WERI-Rb-1 (cell line): ENCODE measurements at regions not wholly inside any gene's neighbourhood (a gene's known extent, or its start where the extent isn't known, plus 50 kb on each side); places are given as distances from the start of the nearest gene placed in this dataset.
"Not testable (repeated sequence)": the region's sequence is repeated elsewhere in the genome, so short reads cannot be mapped to it uniquely, and the experiment has no call there.

Experiments used
- DNase-seq: peaks from one replicate; pipeline ENCODE4 v3.0.0-alpha.2; 2020
- H3K27ac ChIP-seq: fragments of 250-450 bp; sonication (Bioruptor Pico); 2 replicates; pipeline ENCODE4 v1.5.1; 2020; ENCODE audit warnings: mild to moderate bottlenecking, moderate library complexity
- H3K27me3 ChIP-seq: fragments of 250-450 bp; sonication (Bioruptor Pico); 2 replicates; pipeline ENCODE4 v1.5.1; 2021; ENCODE audit warnings: mild to moderate bottlenecking, low read depth, moderate library complexity; ENCODE audit not compliant: insufficient read depth, severe bottlenecking
- H3K36me3 ChIP-seq: fragments of 250-450 bp; sonication (Bioruptor Pico); 2 replicates; pipeline ENCODE4 v1.5.1; 2020; ENCODE audit warnings: mild to moderate bottlenecking, moderate library complexity
- H3K4me3 ChIP-seq: 2 replicates; pipeline ENCODE4 v1.5.1; 2011; ENCODE audit warnings: low read depth, mild to moderate bottlenecking, control low read depth, low read length
- H3K9me3 ChIP-seq: fragments of 250-450 bp; sonication (Bioruptor Pico); 2 replicates; pipeline ENCODE4 v1.5.1; 2021; ENCODE audit warnings: mild to moderate bottlenecking, moderate library complexity; ENCODE audit not compliant: severe bottlenecking
- CTCF ChIP-seq: IDR thresholded peaks from 2 replicates; pipeline ENCODE4 v1.5.1; 2011; ENCODE audit warnings: low read depth, mild to moderate bottlenecking, control low read depth, inconsistent platforms, low read length

- TF ChIP-seq CTCF = no peak
- no peak overlapping the region for H3K4me3 ChIP-seq
- no peak for DNase-seq
- no peaks in the 10 kb centered on the region for H3K36me3 ChIP-seq
- H3K9me3 ChIP-seq = no peaks in the 10 kb centered on the region
- H3K27ac ChIP-seq = no peak overlapping the region
- H3K27me3 ChIP-seq = no peaks in the 10 kb centered on the region
These were observed 218.0 kb downstream of the FGFR2 start for GRCh38 chr10:121380211-121380610.

GRCh38 chr10:121382029-121382520, 216.2 kb downstream of the FGFR2 start:
- H3K36me3 ChIP-seq, DNase-seq, H3K27ac ChIP-seq, H3K27me3 ChIP-seq, H3K9me3 ChIP-seq, H3K4me3 ChIP-seq: not testable (repeated sequence)

GRCh38 chr10:121385136-121385535, 213.1 kb downstream of the FGFR2 start:
- H3K4me3 ChIP-seq = no peak overlapping the region
- H3K9me3 ChIP-seq = no peaks in the 10 kb centered on the region
- H3K36me3 ChIP-seq = no peaks in the 10 kb centered on the region
- TF ChIP-seq CTCF = no peak
- no peaks in the 10 kb centered on the region for H3K27me3 ChIP-seq
- H3K27ac ChIP-seq = no peak overlapping the region
- no peak for DNase-seq

- no peak for DNase-seq
- no peaks in the 10 kb centered on the region for H3K27me3 ChIP-seq
- no peaks in the 10 kb centered on the region for H3K9me3 ChIP-seq
- no peaks in the 10 kb centered on the region for H3K36me3 ChIP-seq
- no peak overlapping the region for H3K27ac ChIP-seq
- no peak overlapping the region for H3K4me3 ChIP-seq
- TF ChIP-seq CTCF = no peak
These were observed 205.6 kb downstream of the FGFR2 start for GRCh38 chr10:121392657-121393056.

GRCh38 chr10:121393522-121393921, 204.7 kb downstream of the FGFR2 start:
- Histone ChIP-seq H3K27me3 (no peaks in the 10 kb centered on the region), H3K9me3 (no peaks in the 10 kb centered on the region), H3K27ac (no peak overlapping the region), H3K36me3 (no peaks in the 10 kb centered on the region), H3K4me3 (no peak overlapping the region)
- TF ChIP-seq CTCF = no peak
- DNase-seq = no peak

- H3K27me3 ChIP-seq, H3K9me3 ChIP-seq, H3K4me3 ChIP-seq, H3K27ac ChIP-seq, H3K36me3 ChIP-seq, DNase-seq: not testable (repeated sequence)
These were observed 197.7 kb downstream of the FGFR2 start for GRCh38 chr10:121400507-121400906.

GRCh38 chr10:121403527-121403926, 194.7 kb downstream of the FGFR2 start:
- no peak for DNase-seq
- H3K27me3 ChIP-seq = no peaks in the 10 kb centered on the region
- no peak overlapping the region for H3K4me3 ChIP-seq
- H3K36me3 ChIP-seq = no peaks in the 10 kb centered on the region
- H3K27ac ChIP-seq = no peak overlapping the region
- H3K9me3 ChIP-seq = no peaks in the 10 kb centered on the region
- TF ChIP-seq CTCF = no peak
